ENCODE measurements at regions not wholly inside any gene's neighbourhood (a gene's known extent, or its start where the extent isn't known, plus 50 kb on each side); places are given as distances from the start of the nearest gene placed in this dataset.

DNA sequence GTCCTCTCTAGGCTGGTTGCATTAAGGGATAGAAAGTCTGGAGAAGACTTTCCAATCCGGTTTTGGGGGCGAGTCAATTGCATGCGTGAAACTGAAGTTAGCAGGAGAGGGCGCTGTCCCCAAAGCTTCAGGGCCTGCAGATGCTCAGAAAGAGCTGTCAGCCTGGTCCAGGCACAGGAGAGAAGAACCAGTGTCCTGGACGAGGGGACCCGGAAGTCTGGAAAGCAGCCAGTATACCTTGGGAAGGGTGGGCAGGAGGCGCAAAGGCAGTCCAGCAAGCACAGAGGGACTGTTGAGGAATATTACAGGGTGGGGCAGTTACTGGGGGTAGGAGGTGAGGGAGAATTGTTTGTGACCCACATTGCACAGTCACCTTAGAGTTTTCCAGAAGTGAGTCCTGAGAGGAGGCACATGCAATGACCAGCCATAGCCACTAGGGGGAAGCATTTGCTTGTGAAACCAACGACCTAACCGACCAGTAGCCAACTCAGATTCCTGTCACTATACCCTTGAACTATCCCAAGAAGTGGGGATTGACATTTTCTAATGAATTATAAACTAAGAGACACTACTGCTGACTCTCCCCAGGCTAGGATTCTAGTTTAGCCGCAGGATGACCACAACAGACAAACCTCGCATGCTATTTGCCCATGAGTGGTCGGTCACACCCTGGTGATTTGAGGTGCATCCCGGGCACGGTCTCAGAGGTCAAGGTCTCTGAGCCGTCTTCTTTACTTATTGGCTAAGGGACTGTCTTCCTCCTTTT, 172.8 kb downstream of the RDH14 start (continued):
- TF ChIP-seq ZNF592 (IDR thresholded peaks at IDR 0.05): no peak
- no peak for TF ChIP-seq SREBF2 (IDR thresholded peaks at IDR 0.05; ENCODE audit: low read length)
- TF ChIP-seq PAX5 (IDR thresholded peaks at IDR 0.05; ENCODE audit: borderline replicate concordance, low read depth, low read length): peak; percentile 85; the same call in 1 of the 2 replicates
- TF ChIP-seq NR2F1 (conservative IDR thresholded peaks at IDR 0.05): 0 out of 2 replicates have a peak, but pooled peaks have one; percentile 27
- TF ChIP-seq, protein P1, sequence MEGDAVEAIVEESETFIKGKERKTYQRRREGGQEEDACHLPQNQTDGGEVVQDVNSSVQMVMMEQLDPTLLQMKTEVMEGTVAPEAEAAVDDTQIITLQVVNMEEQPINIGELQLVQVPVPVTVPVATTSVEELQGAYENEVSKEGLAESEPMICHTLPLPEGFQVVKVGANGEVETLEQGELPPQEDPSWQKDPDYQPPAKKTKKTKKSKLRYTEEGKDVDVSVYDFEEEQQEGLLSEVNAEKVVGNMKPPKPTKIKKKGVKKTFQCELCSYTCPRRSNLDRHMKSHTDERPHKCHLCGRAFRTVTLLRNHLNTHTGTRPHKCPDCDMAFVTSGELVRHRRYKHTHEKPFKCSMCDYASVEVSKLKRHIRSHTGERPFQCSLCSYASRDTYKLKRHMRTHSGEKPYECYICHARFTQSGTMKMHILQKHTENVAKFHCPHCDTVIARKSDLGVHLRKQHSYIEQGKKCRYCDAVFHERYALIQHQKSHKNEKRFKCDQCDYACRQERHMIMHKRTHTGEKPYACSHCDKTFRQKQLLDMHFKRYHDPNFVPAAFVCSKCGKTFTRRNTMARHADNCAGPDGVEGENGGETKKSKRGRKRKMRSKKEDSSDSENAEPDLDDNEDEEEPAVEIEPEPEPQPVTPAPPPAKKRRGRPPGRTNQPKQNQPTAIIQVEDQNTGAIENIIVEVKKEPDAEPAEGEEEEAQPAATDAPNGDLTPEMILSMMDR (IDR thresholded peaks at IDR 0.05 in 2 of 3, conservative IDR thresholded peaks at IDR 0.05 in 1 of 3; ENCODE audit: control insufficient read depth in 2 of 3, extremely low read depth in 1 of 3, insufficient read depth in 1 of 3, low read depth in 3 of 3, low read length in 3 of 3): peak; percentile 84 to 94 (median 93)
- TF ChIP-seq BMI1 (IDR thresholded peaks at IDR 0.05; ENCODE audit: borderline replicate concordance): no peak
- no peak for TF ChIP-seq GATAD2B (conservative IDR thresholded peaks at IDR 0.05; ENCODE audit: low read depth)
- no peak for TF ChIP-seq EED (IDR thresholded peaks at IDR 0.05; ENCODE audit: low read depth)
- no peak for TF ChIP-seq CEBPB (IDR thresholded peaks at IDR 0.05; ENCODE audit: borderline replicate concordance in 1 of 2, low read depth in 2 of 2, low read length in 2 of 2)
- 0 out of 2 replicates have a peak, but pooled peaks have one; percentile 60 for TF ChIP-seq IRF4 (IDR thresholded peaks at IDR 0.05; ENCODE audit: low read depth, low read length)
- no peak for TF ChIP-seq PML (IDR thresholded peaks at IDR 0.05; ENCODE audit: low read length)
- TF ChIP-seq TAF1 (IDR thresholded peaks at IDR 0.05; ENCODE audit: borderline replicate concordance, low read depth, low read length): no peak
- no peak for TF ChIP-seq RAD51 (IDR thresholded peaks at IDR 0.05)
- TF ChIP-seq DPF2 (IDR thresholded peaks at IDR 0.05): no peak
